ENCODE measurements at regions not wholly inside any gene's neighbourhood (a gene's known extent, or its start where the extent isn't known, plus 50 kb on each side); places are given as distances from the start of the nearest gene placed in this dataset.

GRCh38 chr4:186780291-186781031, 56.8 kb upstream of the FAT1 start:
- TF ChIP-seq YY1 (IDR thresholded peaks at IDR 0.05; ENCODE audit: insufficient read depth, insufficient read length) = no peak
- no peak for TF ChIP-seq ZNF274 (IDR thresholded peaks at IDR 0.05; ENCODE audit: low read depth, low read length)
- TF ChIP-seq SUZ12 (IDR thresholded peaks at IDR 0.05; ENCODE audit: extremely low read depth, insufficient read depth, insufficient read length) = no peak

Measured in NT2/D1 (cell line).